Lung microvascular endothelial cell (primary cell): ENCODE measurements at regions not wholly inside any gene's neighbourhood (a gene's known extent, or its start where the extent isn't known, plus 50 kb on each side); places are given as distances from the start of the nearest gene placed in this dataset.
"Not testable (repeated sequence)": the region's sequence is repeated elsewhere in the genome, so short reads cannot be mapped to it uniquely, and the experiment has no call there.

Source experiments
- DNase-seq, 2 donors: peaks; one replicate each; pipeline versions ENCODE4 v3.0.0 to v3.0.0-alpha.2; 2010; ENCODE audit warnings: low read depth in 2 of 2

DNA sequence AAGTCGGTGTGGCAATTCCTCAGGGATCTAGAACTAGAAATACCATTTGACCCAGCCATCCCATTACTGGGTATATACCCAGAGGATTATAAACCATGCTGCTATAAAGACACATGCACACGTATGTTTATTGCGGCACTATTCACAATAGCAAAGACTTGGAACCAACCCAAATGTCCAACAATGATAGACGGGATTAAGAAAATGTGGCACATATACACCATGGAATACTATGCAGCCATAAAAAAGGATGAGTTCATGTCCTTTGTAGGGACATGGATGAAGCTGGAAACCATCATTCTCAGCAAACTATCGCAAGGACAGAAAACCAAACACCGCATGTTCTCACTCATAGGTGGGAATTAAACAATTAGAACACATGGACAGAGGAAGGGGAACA, 80.6 kb upstream of the ST3GAL5 start:
- DNase-seq: not testable (repeated sequence)

DNA sequence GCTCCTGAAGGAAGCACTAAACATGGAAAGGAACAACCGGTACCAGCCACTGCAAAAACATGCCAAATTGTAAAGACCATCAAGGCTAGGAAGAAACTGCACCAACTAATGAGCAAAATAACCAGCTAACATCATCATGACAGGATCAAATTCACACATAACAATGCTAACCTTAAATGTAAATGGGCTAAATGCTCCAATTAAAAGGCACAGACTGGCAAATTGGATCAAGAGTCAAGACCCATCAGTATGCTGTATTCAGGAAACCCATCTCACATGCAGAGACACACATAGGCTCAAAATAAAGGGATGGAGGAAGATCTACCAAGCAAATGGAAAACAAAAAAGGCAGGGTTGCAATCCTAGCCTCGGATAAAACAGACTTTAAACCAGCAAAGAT, 77.0 kb upstream of the ST3GAL5 start:
- DNase-seq: not testable (repeated sequence)

DNA sequence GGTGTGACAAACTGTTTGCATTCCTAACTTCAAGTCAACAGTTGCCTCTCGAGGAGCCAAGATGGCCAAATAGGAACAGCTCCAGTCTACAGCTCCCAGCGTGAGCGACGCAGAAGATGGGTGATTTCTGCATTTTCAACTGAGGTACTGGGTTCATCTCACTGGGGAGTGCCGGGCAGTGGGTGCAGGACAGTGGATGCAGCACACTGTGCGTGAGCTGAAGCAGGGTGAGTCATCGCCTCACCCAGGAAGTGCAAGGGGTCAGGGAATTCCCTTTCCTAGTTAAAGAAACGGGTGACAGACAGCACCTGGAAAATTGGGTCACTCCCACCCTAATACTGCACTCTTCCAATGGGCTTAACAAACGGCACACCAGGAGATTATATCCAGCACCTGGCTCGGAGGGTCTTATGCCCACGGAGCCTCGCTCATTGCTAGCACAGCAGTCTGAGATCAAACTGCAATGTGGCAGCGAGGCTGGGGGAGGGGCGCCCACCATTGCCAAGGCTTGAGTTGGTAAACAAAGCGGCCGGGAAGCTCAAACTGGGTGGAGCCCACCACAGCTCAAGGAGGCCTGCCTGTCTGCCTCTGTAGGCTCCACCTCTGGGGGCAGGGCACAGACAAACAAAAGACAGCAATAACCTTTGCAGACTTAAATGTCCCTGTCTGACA, 75.1 kb upstream of the ST3GAL5 start:
- DNase-seq: not testable (repeated sequence)

DNA sequence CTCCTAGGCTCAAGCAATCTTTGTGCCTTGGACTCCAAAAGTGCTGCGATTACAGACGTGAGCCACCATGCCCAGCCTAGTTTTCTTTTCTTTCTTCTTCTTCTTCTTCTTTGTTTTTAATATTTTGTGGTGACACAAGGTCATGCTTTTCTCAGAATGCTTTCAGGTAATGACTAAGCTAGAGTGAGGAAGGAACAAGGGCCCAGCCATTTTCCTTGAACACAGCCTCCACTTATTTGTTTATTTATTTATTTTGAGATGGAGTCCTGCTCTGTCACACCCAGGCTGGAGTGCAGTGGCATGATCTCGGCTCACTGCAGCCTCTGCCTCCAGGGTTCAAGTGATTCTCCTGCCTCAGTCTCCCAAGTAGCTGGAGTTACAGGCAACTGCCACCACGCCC, 74.3 kb upstream of the ST3GAL5 start:
- no peak for DNase-seq

DNA sequence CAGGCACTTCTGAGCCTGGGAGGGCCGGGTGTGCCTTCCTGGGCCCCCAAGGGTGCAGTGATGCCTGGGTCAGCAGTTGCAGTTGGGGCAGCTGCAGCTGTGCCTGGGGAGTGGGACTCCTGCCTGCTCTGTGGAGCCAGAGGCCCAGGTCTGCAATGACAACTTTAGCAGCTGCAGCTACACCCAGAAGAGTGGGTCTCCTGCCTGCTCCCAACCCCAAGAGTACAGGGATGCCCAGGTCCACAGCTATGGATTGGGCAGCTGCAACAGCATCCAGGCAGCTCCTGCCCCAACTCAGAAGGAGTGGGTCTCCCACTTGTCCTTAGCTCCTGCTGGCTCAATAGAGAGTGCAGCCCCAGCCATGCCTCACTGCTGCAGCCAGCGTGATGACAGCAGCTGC, 73.0 kb upstream of the ST3GAL5 start:
- no peak for DNase-seq

DNA sequence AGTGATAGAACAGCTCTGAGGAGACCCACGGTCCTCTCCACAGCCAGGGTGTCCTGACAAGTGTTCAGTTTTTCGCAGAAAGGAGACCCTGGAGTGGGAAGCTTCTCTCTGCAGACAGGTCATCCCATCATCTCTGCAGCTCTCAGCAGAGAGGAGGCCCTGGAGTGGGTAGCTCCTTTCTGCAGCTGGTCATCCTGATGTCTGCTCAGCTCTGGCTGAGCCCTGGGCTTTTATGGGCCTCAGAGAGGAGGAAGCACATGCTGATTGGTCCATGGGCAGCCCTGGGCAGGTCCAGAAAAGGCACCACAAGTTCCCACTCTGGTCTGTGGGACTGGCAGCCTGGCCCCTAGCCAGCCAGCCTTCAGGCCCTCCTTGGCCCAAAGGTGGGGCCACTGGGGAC, 72.3 kb upstream of the ST3GAL5 start:
- DNase-seq: no peak

DNA sequence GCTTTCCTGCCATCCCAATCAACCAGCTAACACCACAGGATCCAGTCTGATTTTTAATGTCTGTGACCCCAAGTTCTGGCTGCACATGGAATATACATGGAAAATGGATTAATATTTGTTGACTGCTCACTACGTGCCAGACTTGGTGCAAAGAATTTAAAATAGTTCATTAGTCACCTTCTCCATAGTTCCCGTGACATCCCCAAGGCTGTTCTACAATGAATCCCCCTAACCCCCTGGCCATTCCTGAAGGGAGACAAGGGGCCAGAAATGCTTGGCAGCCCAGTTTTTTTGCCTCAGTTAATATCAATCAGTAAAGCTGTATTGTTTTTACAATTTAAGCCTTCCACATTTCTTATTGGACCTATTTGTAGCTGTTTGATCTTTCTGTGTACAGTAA, 71.0 kb upstream of the ST3GAL5 start:
- DNase-seq: no peak

DNA sequence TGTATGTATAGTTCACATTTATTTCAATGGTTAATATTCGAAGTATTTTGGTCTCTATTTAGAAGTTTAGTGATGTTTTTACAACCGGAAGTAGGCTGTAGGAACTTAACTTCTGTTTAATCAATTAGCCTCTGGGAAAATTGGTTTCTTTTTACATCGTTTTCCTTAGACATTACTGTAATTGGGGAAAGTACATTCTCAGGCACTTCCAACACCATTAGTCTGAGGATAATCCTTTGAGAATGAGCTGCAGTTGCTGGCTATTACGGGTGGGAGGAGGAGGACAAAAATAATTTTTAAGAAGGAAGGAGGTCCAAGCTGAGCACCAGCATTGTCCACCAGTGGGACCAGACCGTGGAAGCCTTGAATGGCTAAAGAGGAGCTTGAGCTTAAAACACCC, 70.4 kb upstream of the ST3GAL5 start:
- DNase-seq: no peak

DNA sequence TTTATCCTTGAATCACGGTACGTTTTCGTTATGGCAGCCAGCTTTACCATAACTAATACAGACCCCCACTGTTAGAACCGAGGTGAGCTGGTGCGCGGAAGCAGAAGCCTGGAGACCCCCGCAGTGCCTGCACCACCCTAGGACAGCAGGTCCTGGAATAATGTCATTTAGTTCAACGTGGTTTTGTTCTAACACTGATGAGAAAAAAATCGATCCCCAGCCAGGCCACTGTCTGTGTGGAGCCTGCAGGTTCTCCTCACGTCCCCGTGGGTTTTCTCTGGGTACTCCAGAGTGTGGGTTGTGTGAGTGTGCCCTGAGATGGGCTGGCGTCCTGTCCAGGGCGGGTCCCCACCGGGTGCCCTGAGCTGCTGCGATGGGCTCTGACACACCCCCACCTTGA, 69.9 kb upstream of the ST3GAL5 start:
- no peak for DNase-seq

DNA sequence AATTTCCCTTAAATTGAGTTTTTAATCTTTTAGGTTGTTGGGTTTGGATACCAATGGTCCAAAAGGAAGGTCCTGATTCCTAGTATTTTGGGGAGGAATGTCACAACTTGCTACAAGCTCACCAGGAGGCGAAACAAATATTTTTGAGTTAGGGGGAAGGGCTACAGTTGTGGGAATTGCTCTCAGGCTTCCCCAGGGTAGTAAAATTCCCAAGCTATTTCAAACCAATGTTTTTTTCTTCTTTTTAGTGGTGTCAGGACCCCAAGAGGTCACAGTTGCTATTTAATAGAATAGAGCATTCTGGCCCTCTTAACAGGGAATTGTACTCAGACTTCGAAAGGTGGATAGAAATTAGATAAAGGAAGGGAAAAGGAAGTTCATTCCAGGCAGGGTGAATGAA, 68.5 kb upstream of the ST3GAL5 start:
- no peak for DNase-seq

DNA sequence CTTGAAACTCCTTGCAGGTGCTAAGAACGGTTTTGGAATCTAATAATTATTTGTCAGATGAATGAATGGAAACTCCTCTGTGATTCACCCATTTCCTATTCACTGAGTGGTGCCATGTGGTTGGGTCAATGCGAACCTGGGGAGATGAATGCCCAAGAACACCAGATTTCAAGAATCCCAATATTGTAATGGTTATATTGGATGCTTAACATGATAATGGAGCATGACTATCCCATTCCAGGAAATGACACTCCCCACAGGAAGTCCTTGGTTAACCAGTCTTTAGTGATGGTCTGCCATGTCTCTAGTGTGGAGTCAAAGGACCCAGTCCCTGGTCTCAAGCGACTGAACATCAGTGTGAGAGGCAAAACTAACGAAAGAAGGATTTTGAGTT, 67.9 kb upstream of the ST3GAL5 start:
- no peak for DNase-seq

DNA sequence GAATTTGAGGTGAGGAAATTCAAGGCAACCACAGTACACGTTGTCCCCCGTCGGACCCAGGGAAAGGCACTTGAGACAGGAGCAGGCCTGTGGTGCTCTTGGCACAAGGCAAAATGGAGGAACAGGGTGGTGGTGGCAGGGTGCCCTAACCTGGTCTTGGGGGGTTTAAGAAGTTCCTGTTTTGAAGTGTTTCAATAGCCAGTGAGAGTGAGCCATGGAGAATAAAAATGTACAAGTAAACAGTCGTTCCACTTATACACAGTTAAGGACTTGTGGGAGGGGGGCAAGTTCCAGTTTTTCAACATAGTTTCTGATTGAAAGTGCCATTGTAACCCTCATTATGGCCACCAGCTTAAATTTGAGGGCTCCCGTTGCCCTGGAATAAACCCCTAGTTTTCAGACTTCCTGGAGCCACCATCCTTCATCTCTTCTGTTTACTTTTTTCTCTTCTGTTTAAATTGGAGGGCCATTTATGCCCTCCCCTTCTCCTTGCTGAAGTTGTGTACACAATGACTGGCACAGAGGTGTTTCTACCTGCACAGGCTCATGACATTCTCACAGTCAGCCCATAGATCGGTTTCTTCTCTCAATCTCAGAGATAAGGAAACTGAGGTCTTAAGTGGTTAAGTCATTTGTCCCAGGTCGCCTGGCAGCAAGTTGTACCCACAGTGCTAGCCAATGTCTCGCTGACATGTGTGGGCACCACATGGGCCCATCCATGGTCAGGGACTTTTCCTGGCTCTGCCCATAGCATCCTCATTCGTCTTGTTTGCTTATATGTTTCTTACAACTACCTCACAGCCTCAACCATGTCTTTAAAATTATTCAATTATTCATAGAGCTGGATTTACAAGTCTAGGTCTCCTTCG, 66.0 kb upstream of the ST3GAL5 start:
- no peak for DNase-seq

DNA sequence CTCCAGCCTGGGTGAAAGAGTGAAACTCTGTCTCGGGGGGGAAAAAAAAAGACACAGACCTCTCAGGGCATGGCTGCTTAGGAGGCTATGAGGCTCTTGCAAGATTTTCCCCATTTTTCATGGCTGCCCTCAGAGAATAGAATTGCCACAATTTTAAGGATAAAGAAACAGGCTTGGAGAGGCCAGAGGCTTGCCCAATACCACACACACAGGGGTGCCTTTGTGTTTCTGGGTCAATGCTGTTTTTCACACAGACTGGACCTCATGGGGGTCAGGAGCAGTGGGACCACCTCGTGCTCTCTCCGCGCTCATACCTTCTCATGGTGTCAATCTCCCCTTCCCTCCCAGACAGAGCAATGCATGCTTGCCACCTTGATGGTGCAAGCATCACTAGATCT, 65.4 kb upstream of the ST3GAL5 start:
- no peak for DNase-seq

DNA sequence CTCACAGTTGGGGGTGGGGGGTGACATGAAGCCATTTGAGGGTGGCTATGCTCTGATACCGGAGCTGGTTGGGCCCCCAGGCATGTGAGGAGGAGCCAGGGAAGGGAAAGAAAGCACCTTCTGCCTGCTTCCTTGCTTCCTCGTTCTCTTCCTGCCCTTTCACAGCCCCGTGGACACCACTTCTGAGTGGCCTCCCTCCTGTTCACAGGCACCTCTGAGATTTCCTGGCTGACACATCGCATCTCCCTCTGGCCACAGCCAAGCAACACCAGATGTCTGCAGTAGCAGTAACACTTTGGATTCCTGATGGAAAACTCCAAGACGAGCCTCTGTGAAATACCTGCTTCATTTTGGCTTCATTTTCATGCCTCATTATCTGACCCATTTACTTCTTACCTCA, 64.7 kb upstream of the ST3GAL5 start:
- no peak for DNase-seq

DNA sequence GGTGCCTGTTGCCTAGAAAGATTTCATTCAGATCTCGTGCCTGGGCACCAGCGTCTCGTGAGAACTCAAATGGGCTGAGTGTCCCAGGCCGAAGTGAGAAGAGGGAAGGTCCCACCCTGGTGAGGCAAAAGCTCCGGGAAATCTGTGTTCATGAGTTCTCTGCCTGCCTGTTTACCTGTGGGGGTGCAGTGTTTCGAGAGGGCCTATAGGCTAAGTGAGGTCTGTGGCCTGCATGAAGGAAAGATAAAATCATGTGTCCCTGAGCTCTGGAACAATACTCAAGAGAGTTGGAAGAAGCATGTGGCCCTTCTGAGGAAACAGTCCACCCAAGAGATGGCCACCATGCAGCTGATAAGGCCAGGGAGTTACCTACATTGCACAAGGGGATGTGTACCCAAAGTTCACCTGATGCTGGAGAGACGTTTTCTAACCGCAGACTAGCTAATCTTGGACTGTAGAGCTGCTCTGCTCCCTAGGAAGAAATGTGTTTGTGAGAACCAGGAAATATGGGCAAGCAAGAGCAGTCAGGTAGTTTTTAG, 63.5 kb upstream of the ST3GAL5 start:
- no peak for DNase-seq

DNA sequence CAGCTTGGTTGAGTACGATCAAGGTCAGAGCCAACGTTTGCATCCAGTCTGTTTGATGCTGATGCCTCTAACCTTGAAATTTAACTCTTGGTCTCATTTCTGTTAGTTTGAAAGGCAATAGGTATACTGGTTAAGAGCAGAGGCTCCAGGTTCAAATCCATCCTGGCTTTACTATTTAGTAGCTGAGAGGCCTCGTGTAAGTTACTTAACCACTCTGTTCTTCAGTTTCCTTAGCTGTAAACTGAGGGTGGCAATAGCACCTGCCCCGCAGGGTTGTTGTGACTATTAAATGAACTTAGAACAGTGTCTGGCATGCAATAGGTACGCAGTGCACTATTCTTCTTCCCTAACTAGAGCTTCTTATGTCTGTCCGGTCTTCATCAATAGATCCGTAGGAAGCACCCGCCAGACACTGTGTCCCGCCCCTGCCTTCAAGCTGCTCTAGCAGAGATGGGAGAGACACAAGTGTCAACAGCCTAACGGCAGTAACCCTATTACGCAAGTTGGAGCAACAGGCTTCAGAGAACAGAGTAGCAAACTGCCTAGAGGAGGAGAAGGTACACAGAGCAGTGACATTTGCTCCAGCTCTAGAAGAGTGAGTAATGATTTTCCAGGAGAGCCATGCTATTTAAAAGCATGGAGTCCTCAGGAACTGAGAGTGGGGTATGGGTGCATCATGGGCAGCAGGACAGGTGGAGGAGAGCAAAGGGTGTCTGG, 62.7 kb upstream of the ST3GAL5 start:
- DNase-seq: no peak

DNA sequence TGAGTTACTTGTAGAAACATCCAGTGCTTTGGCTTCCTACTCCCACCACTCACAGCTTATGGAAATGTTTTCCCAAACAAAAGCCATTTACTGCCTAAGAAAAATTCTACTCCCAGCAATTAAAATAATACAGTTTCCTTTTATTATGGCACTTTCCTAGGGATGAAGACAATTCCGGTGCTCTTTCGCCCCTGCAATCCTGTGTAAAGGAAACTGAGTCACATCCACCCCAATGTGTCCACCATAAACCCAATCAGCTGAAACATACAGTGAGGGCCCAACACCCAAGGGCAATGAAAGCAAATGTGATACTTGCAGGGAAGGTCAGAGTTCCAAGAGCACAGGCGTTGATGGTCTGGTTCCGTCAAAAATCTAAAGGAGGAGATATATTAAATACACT, 62.0 kb upstream of the ST3GAL5 start:
- DNase-seq: peak; percentile 15 to 28

DNA sequence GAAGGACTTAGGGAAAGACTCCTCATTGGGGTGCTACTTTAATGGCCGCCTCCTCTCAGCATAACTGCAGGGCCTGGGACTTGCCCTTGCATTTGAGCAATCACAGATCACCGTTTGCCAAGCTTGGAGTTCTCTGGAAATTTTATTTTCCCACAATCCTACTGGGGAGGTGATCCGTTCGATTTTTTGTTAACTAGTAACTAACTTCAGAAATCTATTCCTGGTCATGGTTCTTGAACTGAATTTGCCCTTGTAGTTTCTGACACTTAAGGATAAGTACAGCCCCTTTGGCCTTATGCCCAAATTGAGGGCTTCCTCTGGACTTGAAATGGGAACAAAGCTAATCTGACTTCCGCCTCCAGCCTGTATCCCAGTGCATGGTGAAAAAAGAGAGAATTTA, 60.5 kb upstream of the ST3GAL5 start:
- peak in 1 of 2 donors; percentile 60 for DNase-seq

DNA sequence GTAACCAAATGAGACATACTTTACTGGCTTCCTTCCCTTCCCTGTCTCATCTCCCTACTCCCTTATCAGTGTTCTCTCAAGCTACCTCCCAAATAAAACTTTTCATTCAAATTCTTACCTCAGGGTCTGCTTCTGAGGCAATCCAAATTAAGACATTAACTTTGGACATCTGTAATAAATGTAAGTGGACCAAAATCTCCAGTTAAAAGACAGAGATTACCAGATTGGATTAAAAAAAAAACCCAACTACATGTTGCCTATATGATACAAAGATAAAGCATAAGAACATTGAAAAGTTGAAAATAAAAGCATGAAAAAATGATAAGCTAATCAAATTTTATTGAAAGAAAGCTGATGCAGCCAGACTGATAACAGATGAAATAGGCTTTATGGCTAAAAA, 58.8 kb upstream of the ST3GAL5 start:
- DNase-seq: no peak

DNA sequence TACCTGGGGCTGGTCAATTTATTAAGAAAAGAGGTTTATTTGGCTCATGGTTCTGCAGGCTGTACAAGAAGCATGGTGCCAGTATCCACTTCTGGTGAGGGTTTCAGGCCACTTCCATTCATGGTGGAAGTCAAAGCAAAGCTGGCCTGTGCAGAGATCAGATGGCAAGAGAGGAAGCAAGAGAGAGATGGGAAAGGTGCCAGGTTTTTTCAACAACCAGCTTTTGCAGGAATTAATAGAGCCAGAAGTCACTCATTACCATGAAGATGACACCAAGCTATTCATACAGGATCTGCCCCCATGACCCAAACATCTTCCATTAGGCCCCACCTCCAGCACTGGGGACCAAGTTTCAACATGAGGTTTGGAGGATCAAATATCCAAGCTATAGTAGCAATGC, 56.8 kb upstream of the ST3GAL5 start:
- DNase-seq: peak in 1 of 2 donors; percentile 17

DNA sequence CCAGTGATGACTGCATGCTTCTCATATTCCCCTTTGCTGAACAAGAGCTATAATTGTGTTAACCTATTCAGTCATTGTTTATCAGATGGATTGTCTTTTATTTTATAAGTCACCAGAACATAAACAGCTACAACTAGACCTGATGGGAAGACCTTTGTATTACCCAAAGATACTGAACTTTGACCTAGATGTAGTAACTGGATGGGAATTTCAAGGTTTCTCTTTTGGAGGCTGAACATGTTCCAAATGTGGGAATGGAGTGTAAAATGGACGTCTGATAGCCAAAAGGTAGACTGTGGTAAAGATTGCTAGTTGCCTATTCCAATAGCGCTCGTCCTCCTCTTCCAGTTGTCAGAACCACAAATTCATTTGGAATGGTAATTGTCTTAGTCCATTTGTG, 56.4 kb upstream of the ST3GAL5 start:
- no peak for DNase-seq

DNA sequence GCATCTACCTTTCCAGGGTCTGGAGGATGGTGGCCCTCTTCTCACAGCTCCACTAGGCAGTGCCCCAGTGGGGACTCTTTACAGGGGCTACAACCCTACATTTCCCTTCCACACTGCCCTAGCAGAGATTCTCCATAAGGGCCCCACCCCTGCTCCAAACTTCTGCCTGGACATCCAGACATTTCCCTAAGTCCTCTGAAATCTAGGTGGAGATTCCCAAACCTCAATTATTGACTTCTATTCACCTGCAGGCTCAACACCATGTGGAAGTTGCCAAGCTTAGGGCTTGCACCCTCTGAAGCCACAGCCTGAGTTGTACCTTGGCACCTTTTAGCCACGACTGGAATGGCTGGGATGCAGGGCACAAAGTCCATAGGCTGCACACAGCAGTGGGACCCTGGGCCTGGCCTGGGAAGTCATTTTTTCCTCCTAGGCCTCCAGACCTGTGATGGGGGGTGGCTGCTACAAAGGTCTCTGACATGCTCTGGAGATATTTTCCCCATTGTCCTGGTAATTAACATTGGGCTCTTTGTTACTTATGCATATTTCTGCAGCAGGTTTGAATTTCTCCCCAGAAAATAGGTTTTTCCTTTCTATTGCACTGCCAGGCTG, 53.7 kb upstream of the ST3GAL5 start:
- no peak for DNase-seq
